CD4-positive, alpha-beta T cell (primary cell): ENCODE measurements at regions not wholly inside any gene's neighbourhood (a gene's known extent, or its start where the extent isn't known, plus 50 kb on each side); places are given as distances from the start of the nearest gene placed in this dataset.

Source experiments
- ATAC-seq: fragments of 200-7000 bp; cut with Tn5 transposase; one replicate; pipeline ENCODE4 v1.10.0; 2022; ENCODE audit warnings: mild to moderate bottlenecking; ENCODE audit not compliant: poor library complexity
- CTCF ChIA-PET: fragments of 350-600 bp; sonication (Branson Sonifier 250); formaldehyde crosslinking; loops from one replicate; lab custom pipeline; 2021; ENCODE audit warnings: antibody characterized with exemption, inconsistent platforms; lab: Charles Lee
- POLR2A ChIA-PET: fragments of 350-600 bp; sonication (Branson Sonifier 250); formaldehyde crosslinking; loops from one replicate; lab custom pipeline; 2021; ENCODE audit warnings: antibody characterized with exemption, inconsistent platforms; lab: Charles Lee
- DNase-seq, 14 experiments: peaks; one replicate each; pipeline ENCODE4 v3.0.0-alpha.2; 2013 to 2020; ENCODE audit warnings: mixed read lengths in 2 of 14
- H3K27ac ChIP-seq, 2 donors: one replicate each; pipeline versions ENCODE4 v1.5.1 to v1.7.0; 2013; ENCODE audit warnings: low read length in 2 of 2, low read depth in 1 of 2, mild to moderate bottlenecking in 1 of 2
- H3K27me3 ChIP-seq, 2 experiments: 1 replicate in 1 of 2; 2 replicates in 1 of 2; pipeline versions ENCODE4 v1.6.1 to v1.7.0; 2013; ENCODE audit warnings: low read length in 2 of 2, control low read depth in 1 of 2, mild to moderate bottlenecking in 1 of 2, moderate library complexity in 1 of 2; ENCODE audit not compliant: insufficient read depth in 2 of 2, control insufficient read depth in 1 of 2
- H3K36me3 ChIP-seq: one replicate; pipeline ENCODE4 v1.6.1; 2013; ENCODE audit warnings: low read length, control low read depth; ENCODE audit not compliant: insufficient read depth
- H3K4me1 ChIP-seq: one replicate; pipeline ENCODE4 v1.6.1; 2013; ENCODE audit warnings: low read length, control low read depth; ENCODE audit not compliant: insufficient read depth
- H3K4me3 ChIP-seq: one replicate; pipeline ENCODE4 v1.5.1; 2013; ENCODE audit warnings: mild to moderate bottlenecking, low read length, moderate library complexity
- H3K9me3 ChIP-seq, 2 experiments: 1 replicate in 1 of 2; 2 replicates in 1 of 2; pipeline versions ENCODE4 v1.6.1 to v1.7.0; 2013; ENCODE audit warnings: low read length in 2 of 2, mild to moderate bottlenecking in 2 of 2, control low read depth in 1 of 2, moderate library complexity in 1 of 2; ENCODE audit not compliant: control insufficient read depth in 1 of 2, insufficient read depth in 1 of 2
- H3K27ac Mint-ChIP-seq: one replicate; pipeline ENCODE4 v1.8.0; 2020; ENCODE audit warnings: mixed read lengths
- H3K27me3 Mint-ChIP-seq: one replicate; pipeline ENCODE4 v1.8.0; 2021; ENCODE audit warnings: mixed read lengths
- H3K36me3 Mint-ChIP-seq: one replicate; pipeline ENCODE4 v1.8.0; 2021; ENCODE audit warnings: low read depth, mixed read lengths
- H3K4me1 Mint-ChIP-seq: one replicate; pipeline ENCODE4 v1.8.0; 2021; ENCODE audit warnings: low read depth, mixed read lengths
- H3K4me3 Mint-ChIP-seq: one replicate; pipeline ENCODE4 v1.8.0; 2020; ENCODE audit warnings: mild to moderate bottlenecking, mixed read lengths
- H3K9me3 Mint-ChIP-seq: one replicate; pipeline ENCODE4 v1.8.0; 2020; ENCODE audit warnings: mixed read lengths
- intact Hi-C, 2 experiments: fragments of 100-400 bp; cut with DNase I in 1 of 2; cut with micrococcal nuclease in 1 of 2; formaldehyde crosslinking; loops; one replicate each; pipeline versions ENCODE4 v1.15.1 to v1.9.0; 2023 to 2025; cut with DNase I, micrococcal nuclease
- TF ChIP-seq, protein P1 (sequence below): fragments of 200-600 bp; IDR thresholded peaks from one replicate; pipeline ENCODE4 v1.8.0; 2022; ENCODE audit warnings: antibody characterized with exemption, mild to moderate bottlenecking

DNA sequence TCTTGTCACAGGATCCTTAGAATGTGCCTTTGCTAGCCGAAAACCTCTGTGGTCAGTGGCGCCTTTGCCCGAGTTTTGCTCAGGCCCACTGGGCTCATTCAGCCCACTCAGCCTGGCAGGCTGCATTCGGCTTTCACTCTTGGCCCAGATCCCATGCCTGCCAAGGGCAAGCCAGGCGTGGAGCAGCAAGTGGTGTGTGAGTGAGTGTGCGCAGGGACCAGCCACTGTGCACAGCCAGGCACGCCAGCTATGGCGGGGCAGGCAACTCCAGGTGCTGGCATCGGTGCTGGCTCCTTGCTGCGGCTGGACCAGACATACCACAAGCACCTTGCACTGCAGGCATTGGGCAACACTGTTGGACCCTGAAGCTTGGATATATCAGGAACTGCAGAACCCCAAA, 1145.1 kb upstream of the NCAM2 start:
- Histone ChIP-seq H3K9me3 (peaks cover 0 to 29% of the 10 kb centered on the region in 2 experiments), H3K4me1 (no peaks in the 10 kb centered on the region), H3K27ac (no peak overlapping the region), H3K4me3 (no peak overlapping the region), H3K27me3 (no peaks in the 10 kb centered on the region), H3K36me3 (no peaks in the 10 kb centered on the region)
- no peak overlapping the region for H3K27ac Mint-ChIP-seq
- POLR2A ChIA-PET = no interaction called here
- H3K9me3 Mint-ChIP-seq = peaks cover 3% of the 10 kb centered on the region
- intact Hi-C loops = no loop called here
- DNase-seq (no peak), ATAC-seq (no peak)
- no peak overlapping the region for H3K4me3 Mint-ChIP-seq
- no peaks in the 10 kb centered on the region for H3K27me3 Mint-ChIP-seq
- TF ChIP-seq, protein P1, sequence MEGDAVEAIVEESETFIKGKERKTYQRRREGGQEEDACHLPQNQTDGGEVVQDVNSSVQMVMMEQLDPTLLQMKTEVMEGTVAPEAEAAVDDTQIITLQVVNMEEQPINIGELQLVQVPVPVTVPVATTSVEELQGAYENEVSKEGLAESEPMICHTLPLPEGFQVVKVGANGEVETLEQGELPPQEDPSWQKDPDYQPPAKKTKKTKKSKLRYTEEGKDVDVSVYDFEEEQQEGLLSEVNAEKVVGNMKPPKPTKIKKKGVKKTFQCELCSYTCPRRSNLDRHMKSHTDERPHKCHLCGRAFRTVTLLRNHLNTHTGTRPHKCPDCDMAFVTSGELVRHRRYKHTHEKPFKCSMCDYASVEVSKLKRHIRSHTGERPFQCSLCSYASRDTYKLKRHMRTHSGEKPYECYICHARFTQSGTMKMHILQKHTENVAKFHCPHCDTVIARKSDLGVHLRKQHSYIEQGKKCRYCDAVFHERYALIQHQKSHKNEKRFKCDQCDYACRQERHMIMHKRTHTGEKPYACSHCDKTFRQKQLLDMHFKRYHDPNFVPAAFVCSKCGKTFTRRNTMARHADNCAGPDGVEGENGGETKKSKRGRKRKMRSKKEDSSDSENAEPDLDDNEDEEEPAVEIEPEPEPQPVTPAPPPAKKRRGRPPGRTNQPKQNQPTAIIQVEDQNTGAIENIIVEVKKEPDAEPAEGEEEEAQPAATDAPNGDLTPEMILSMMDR = no peak
- no peaks in the 10 kb centered on the region for H3K4me1 Mint-ChIP-seq
- H3K36me3 Mint-ChIP-seq = no peaks in the 10 kb centered on the region
- CTCF ChIA-PET = no interaction called here

DNA sequence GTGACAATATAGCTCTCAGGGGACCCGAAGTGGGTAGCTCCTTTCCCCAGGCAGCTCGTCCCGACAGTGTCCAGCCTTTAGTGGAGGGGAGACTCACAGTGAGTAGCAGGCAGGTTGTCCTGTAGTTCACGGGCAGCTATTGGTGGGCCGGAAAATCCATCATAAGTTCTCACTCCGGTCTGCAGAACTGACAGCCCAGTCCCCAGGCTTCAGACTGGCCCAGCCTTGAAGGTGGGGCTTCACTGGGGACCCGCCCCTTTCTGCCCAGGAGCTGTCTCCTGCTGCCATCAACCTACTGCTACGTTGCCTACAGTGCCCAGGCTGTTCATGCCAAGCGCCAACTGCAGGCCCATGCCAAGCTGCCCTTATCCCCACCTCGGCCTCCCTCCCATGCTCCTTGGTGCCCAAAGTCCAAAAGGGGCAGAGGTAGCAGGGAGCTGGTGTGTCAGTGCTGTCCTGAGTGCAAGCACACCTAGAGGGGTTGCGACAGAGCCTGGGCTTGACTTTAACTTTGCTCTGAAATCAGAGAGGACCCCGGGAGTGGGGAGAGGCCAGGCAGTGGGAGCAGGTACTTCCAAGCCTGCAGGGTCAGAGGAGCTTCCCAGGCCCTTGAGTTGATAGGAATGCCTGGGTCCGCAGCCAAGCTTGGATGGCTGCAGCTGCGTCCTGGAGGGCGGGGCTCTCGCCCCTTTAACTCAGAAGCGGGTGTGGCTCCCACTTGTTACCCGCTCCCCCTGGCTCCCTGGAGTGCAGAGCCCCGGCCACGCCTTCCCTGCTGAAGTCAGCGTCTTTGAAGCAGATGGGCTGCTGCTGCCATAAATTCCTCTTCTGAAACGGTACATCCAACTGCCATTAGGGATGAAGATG, 1144.3 kb upstream of the NCAM2 start:
- H3K4me3 Mint-ChIP-seq = no peak overlapping the region
- ATAC-seq (no peak), DNase-seq (peak in 1 of 14 experiments; percentile 7)
- POLR2A ChIA-PET = no interaction called here
- no peaks in the 10 kb centered on the region for H3K36me3 Mint-ChIP-seq
- CTCF ChIA-PET = no interaction called here
- no peaks in the 10 kb centered on the region for H3K27me3 Mint-ChIP-seq
- intact Hi-C loops = no loop called here
- H3K9me3 Mint-ChIP-seq = peaks cover 3% of the 10 kb centered on the region
- Histone ChIP-seq H3K9me3 (peaks cover 0 to 29% of the 10 kb centered on the region in 2 experiments), H3K27ac (no peak overlapping the region), H3K4me1 (no peaks in the 10 kb centered on the region), H3K36me3 (no peaks in the 10 kb centered on the region), H3K4me3 (no peak overlapping the region), H3K27me3 (no peaks in the 10 kb centered on the region)
- H3K4me1 Mint-ChIP-seq = no peaks in the 10 kb centered on the region
- no peak overlapping the region for H3K27ac Mint-ChIP-seq
- TF ChIP-seq, protein P1 = no peak

DNA sequence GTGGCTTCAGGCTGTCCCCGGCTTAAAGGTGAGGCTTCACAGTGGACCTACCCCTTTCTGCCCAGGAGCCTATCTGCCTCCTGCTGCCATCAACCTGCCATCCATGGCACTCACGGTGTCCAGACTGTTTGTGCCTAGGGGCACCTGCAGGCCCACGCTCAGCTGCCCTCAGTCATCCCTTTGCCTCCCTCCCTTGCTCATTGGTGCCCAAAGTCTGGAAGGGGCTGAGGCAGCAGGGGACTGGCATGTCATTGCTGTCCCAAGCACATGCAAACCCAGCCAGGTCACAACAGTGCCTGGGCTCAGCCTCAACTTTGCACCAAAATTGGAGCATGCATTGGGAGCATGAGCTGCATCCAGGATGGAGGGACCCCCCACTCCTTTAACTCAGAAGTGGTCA, 1142.7 kb upstream of the NCAM2 start:
- Mint-ChIP-seq H3K9me3 (peaks cover 5% of the 10 kb centered on the region), H3K36me3 (no peaks in the 10 kb centered on the region), H3K4me3 (no peak overlapping the region), H3K27ac (no peak overlapping the region), H3K27me3 (no peaks in the 10 kb centered on the region), H3K4me1 (no peaks in the 10 kb centered on the region)
- CTCF ChIA-PET = no interaction called here
- TF ChIP-seq, protein P1 = no peak
- POLR2A ChIA-PET = no interaction called here
- H3K9me3 ChIP-seq = peaks cover 0 to 29% of the 10 kb centered on the region in 2 experiments
- H3K27ac ChIP-seq = no peak overlapping the region
- ATAC-seq = no peak
- intact Hi-C loops = no loop called here
- no peaks in the 10 kb centered on the region for H3K4me1 ChIP-seq
- DNase-seq = no peak
- H3K27me3 ChIP-seq = no peaks in the 10 kb centered on the region
- no peak overlapping the region for H3K4me3 ChIP-seq
- H3K36me3 ChIP-seq = no peaks in the 10 kb centered on the region
